ENCODE measurements at regions not wholly inside any gene's neighbourhood (a gene's known extent, or its start where the extent isn't known, plus 50 kb on each side); places are given as distances from the start of the nearest gene placed in this dataset.

GRCh38 chr2:56030062-56030461 is 106.5 kb upstream of the EFEMP1 start:
- no peak overlapping the region for H3K9ac ChIP-seq (ENCODE audit: low read length)
- H3K36me3 ChIP-seq (ENCODE audit: low read length), result no peaks in the 10 kb centered on the region
- no peak overlapping the region for H2AFZ ChIP-seq (ENCODE audit: low read depth, low read length, severe bottlenecking)
- no peak overlapping the region for H3K4me2 ChIP-seq (ENCODE audit: low read depth, low read length, poor library complexity, severe bottlenecking)
- no peaks in the 10 kb centered on the region for H4K20me1 ChIP-seq (ENCODE audit: low read depth, low read length)
- H3K27me3 ChIP-seq (ENCODE audit: low read length), result no peaks in the 10 kb centered on the region
- TF ChIP-seq, protein P1, sequence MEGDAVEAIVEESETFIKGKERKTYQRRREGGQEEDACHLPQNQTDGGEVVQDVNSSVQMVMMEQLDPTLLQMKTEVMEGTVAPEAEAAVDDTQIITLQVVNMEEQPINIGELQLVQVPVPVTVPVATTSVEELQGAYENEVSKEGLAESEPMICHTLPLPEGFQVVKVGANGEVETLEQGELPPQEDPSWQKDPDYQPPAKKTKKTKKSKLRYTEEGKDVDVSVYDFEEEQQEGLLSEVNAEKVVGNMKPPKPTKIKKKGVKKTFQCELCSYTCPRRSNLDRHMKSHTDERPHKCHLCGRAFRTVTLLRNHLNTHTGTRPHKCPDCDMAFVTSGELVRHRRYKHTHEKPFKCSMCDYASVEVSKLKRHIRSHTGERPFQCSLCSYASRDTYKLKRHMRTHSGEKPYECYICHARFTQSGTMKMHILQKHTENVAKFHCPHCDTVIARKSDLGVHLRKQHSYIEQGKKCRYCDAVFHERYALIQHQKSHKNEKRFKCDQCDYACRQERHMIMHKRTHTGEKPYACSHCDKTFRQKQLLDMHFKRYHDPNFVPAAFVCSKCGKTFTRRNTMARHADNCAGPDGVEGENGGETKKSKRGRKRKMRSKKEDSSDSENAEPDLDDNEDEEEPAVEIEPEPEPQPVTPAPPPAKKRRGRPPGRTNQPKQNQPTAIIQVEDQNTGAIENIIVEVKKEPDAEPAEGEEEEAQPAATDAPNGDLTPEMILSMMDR (IDR thresholded peaks at IDR 0.05; ENCODE audit: insufficient read depth, low read length, poor library complexity, severe bottlenecking), result no peak
- TF ChIP-seq EZH2phosphoT487 (conservative IDR thresholded peaks at IDR 0.05; ENCODE audit: low read length), result no peak
- no peak overlapping the region for H3K27ac ChIP-seq (ENCODE audit: low read depth, low read length)
- no peaks in the 10 kb centered on the region for H3K9me2 ChIP-seq (replicated peaks; ENCODE audit: insufficient read depth, low read length)
- no peaks in the 10 kb centered on the region for H3K79me2 ChIP-seq (ENCODE audit: insufficient read depth, low read length)
- no peak overlapping the region for H3K4me3 ChIP-seq (ENCODE audit: insufficient read depth, low read length, poor library complexity, severe bottlenecking)
- no peaks in the 10 kb centered on the region for H3F3A ChIP-seq (ENCODE audit: insufficient read depth)
- no peaks in the 10 kb centered on the region for H3K9me3 ChIP-seq (ENCODE audit: insufficient read depth, low read length)

DNA sequence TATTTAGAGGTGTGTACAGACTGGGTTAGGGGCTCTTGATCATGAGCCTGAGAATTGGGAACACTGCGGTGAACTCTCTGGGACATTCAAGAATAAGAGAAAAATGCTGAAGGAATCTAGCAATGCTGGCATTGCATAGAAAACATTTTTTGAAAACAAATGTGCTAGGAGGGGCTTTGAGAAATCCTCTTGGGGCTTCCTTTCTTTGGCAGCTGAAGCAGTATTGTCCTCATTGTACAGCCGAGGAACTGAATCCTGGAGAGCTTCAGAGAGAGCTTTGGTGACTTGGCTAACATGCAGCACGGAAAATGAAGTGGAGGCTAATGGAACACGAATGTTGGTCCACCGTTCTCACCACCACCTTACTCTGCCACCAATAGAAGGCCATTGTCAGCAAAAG is 107.3 kb upstream of the EFEMP1 start:
- Histone ChIP-seq H3K36me3 (ENCODE audit: low read length) (no peaks in the 10 kb centered on the region), H3F3A (ENCODE audit: insufficient read depth) (no peaks in the 10 kb centered on the region), H3K4me3 (ENCODE audit: insufficient read depth, low read length, poor library complexity, severe bottlenecking) (no peak overlapping the region), H3K9me3 (ENCODE audit: insufficient read depth, low read length) (no peaks in the 10 kb centered on the region), H3K4me2 (ENCODE audit: low read depth, low read length, poor library complexity, severe bottlenecking) (no peak overlapping the region), H3K9me2 (replicated peaks; ENCODE audit: insufficient read depth, low read length) (no peaks in the 10 kb centered on the region), H3K9ac (ENCODE audit: low read length) (no peak overlapping the region), H2AFZ (ENCODE audit: low read depth, low read length, severe bottlenecking) (no peak overlapping the region), H3K79me2 (ENCODE audit: insufficient read depth, low read length) (no peaks in the 10 kb centered on the region), H3K27ac (ENCODE audit: low read depth, low read length) (no peak overlapping the region), H4K20me1 (ENCODE audit: low read depth, low read length) (no peaks in the 10 kb centered on the region), H3K27me3 (ENCODE audit: low read length) (no peaks in the 10 kb centered on the region)
- TF ChIP-seq, protein P1 (IDR thresholded peaks at IDR 0.05; ENCODE audit: insufficient read depth, low read length, poor library complexity, severe bottlenecking), result no peak
- TF ChIP-seq EZH2phosphoT487 (conservative IDR thresholded peaks at IDR 0.05; ENCODE audit: low read length), result no peak

GRCh38 chr2:56034258-56034657 is 110.7 kb upstream of the EFEMP1 start:
- Histone ChIP-seq H3K4me2 (ENCODE audit: low read depth, low read length, poor library complexity, severe bottlenecking) (no peak overlapping the region), H3K27ac (ENCODE audit: low read depth, low read length) (no peak overlapping the region), H3K27me3 (ENCODE audit: low read length) (no peaks in the 10 kb centered on the region), H3K79me2 (ENCODE audit: insufficient read depth, low read length) (no peaks in the 10 kb centered on the region), H3K36me3 (ENCODE audit: low read length) (no peaks in the 10 kb centered on the region), H3K9ac (ENCODE audit: low read length) (no peak overlapping the region), H4K20me1 (ENCODE audit: low read depth, low read length) (no peaks in the 10 kb centered on the region), H3K9me3 (ENCODE audit: insufficient read depth, low read length) (no peaks in the 10 kb centered on the region), H2AFZ (ENCODE audit: low read depth, low read length, severe bottlenecking) (no peak overlapping the region), H3F3A (ENCODE audit: insufficient read depth) (no peaks in the 10 kb centered on the region), H3K4me3 (ENCODE audit: insufficient read depth, low read length, poor library complexity, severe bottlenecking) (no peak overlapping the region), H3K9me2 (replicated peaks; ENCODE audit: insufficient read depth, low read length) (no peaks in the 10 kb centered on the region)
- TF ChIP-seq EZH2phosphoT487 (conservative IDR thresholded peaks at IDR 0.05; ENCODE audit: low read length), result no peak
- TF ChIP-seq, protein P1 (IDR thresholded peaks at IDR 0.05; ENCODE audit: insufficient read depth, low read length, poor library complexity, severe bottlenecking), result no peak
